SW 1271 (cell line): ENCODE measurements at regions not wholly inside any gene's neighbourhood (a gene's known extent, or its start where the extent isn't known, plus 50 kb on each side); places are given as distances from the start of the nearest gene placed in this dataset.

Experiments used
- DNase-seq, 2 experiments: peaks; one replicate each; lab custom pipeline; 2025; lab: John Stamatoyannopoulos, UW

GRCh38 chr3:34808287-34808686 is 831.0 kb upstream of the ARPP21 start:
- no peak for DNase-seq

GRCh38 chr3:34828847-34829246 is 810.5 kb upstream of the ARPP21 start:
- no peak for DNase-seq

- no peak for DNase-seq
Observed at GRCh38 chr3:34832865-34833508, 806.3 kb upstream of the ARPP21 start.

GRCh38 chr3:34837848-34838741 is 801.2 kb upstream of the ARPP21 start:
- no peak for DNase-seq

- no peak for DNase-seq
Observed at GRCh38 chr3:34842706-34843480, 796.4 kb upstream of the ARPP21 start.

- no peak for DNase-seq
Observed at GRCh38 chr3:34844323-34844620, 795.1 kb upstream of the ARPP21 start.

- no peak for DNase-seq
Observed at GRCh38 chr3:34851137-34851536, 788.2 kb upstream of the ARPP21 start.

GRCh38 chr3:34852844-34853439 is 786.4 kb upstream of the ARPP21 start:
- no peak for DNase-seq

GRCh38 chr3:34856081-34856947 is 783.0 kb upstream of the ARPP21 start:
- DNase-seq, result no peak

GRCh38 chr3:34858067-34858660 is 781.2 kb upstream of the ARPP21 start:
- DNase-seq, result no peak

- DNase-seq, result no peak
Observed at GRCh38 chr3:34859746-34860145, 779.6 kb upstream of the ARPP21 start.

- DNase-seq, result no peak
Observed at GRCh38 chr3:34862456-34862855, 776.9 kb upstream of the ARPP21 start.

- no peak for DNase-seq
Observed at GRCh38 chr3:34863485-34863884, 775.8 kb upstream of the ARPP21 start.

GRCh38 chr3:34864011-34864410 is 775.3 kb upstream of the ARPP21 start:
- DNase-seq, result peak in 1 of 2 experiments; percentile 15

- no peak for DNase-seq
Observed at GRCh38 chr3:34865346-34865745, 774.0 kb upstream of the ARPP21 start.

- DNase-seq, result no peak
Observed at GRCh38 chr3:34868935-34869334, 770.4 kb upstream of the ARPP21 start.

- DNase-seq, result no peak
Observed at GRCh38 chr3:34869696-34870095, 769.6 kb upstream of the ARPP21 start.

GRCh38 chr3:34872406-34872805 is 766.9 kb upstream of the ARPP21 start:
- no peak for DNase-seq

GRCh38 chr3:34876997-34877396 is 762.3 kb upstream of the ARPP21 start:
- no peak for DNase-seq

- DNase-seq, result no peak
Observed at GRCh38 chr3:34878488-34878887, 760.8 kb upstream of the ARPP21 start.

- DNase-seq, result no peak
Observed at GRCh38 chr3:34881026-34881425, 758.3 kb upstream of the ARPP21 start.
